ENCODE measurements at regions not wholly inside any gene's neighbourhood (a gene's known extent, or its start where the extent isn't known, plus 50 kb on each side); places are given as distances from the start of the nearest gene placed in this dataset.

- ChIA-PET CTCF (ENCODE audit: partially characterized antibody) (interaction anchor here (0.8 to 0.9 kb wide), 2 partner anchors 15 to 90 kb away, joined by 3 to 4 read pairs; no protein-coding TSS in a partner anchor), POLR2A (ENCODE audit: partially characterized antibody) (no interaction called here)
- no peaks in the 10 kb centered on the region for H3K36me3 ChIP-seq (ENCODE audit: control insufficient read depth in 2 of 4, insufficient read depth in 4 of 4, low read length in 3 of 4)
- no peak for FAIRE-seq
- WGBS, 2 experiments (ENCODE audit: extremely low coverage in 1 of 2, insufficient coverage in 1 of 2, insufficient read length in 1 of 2, insufficient replicate concordance in 2 of 2, low coverage in 1 of 2, low lambda C conversion rate in 2 of 2, missing lambda C conversion rate in 1 of 2), result 92% methylated on average over 1 of the region's 1 CpG; no CpG with 5 or more reads in 1 of the 2 experiments
- H3K79me1 ChIP-seq (ENCODE audit: low read depth, low read length), result no peaks in the 10 kb centered on the region
- H4K8ac ChIP-seq (ENCODE audit: extremely low read depth, insufficient read depth, low read length), result no peak overlapping the region
- H4K5ac ChIP-seq (ENCODE audit: insufficient read length, low read depth, low read length), result no peak overlapping the region
- H4K20me1 ChIP-seq (replicated peaks in 1 of 2; ENCODE audit: control insufficient read depth in 1 of 2, insufficient read depth in 2 of 2, low read length in 2 of 2), result no peaks in the 10 kb centered on the region
- H2BK12ac ChIP-seq (ENCODE audit: low read depth, low read length), result no peak overlapping the region
- H3K9ac ChIP-seq (replicated peaks in 1 of 4; ENCODE audit: extremely low read depth in 1 of 4, low read depth in 3 of 4, low read length in 3 of 4), result no peak overlapping the region
- no peak overlapping the region for H3K4ac ChIP-seq (replicated peaks; ENCODE audit: insufficient read length, low read depth, low read length)
- no peak overlapping the region for H4K91ac ChIP-seq (replicated peaks; ENCODE audit: insufficient read length, low read length)
- no peaks in the 10 kb centered on the region for H3K79me2 ChIP-seq (ENCODE audit: control insufficient read depth in 1 of 2, insufficient read depth in 2 of 2, low read length in 2 of 2)
- no peak overlapping the region for H3K27ac ChIP-seq (ENCODE audit: low read depth, low read length)
- no peak overlapping the region for H3K14ac ChIP-seq (ENCODE audit: insufficient read length)
- H3K4me1 ChIP-seq (replicated peaks in 1 of 4; ENCODE audit: control insufficient read depth in 3 of 4, insufficient read depth in 4 of 4, low read length in 3 of 4), result no peaks in the 10 kb centered on the region
- H3K23me2 ChIP-seq (ENCODE audit: low read depth, low read length), result no peaks in the 10 kb centered on the region
- no peak overlapping the region for H3K4me2 ChIP-seq (ENCODE audit: insufficient read depth in 1 of 2, low read depth in 2 of 2, low read length in 2 of 2)
- H3K56ac ChIP-seq (replicated peaks; ENCODE audit: insufficient read length, low read depth, low read length), result no peak overlapping the region
- no peak overlapping the region for H2BK5ac ChIP-seq (ENCODE audit: low read depth, low read length)
- no peaks in the 10 kb centered on the region for H3K27me3 ChIP-seq (replicated peaks in 1 of 4; ENCODE audit: control insufficient read depth in 3 of 4, extremely low read depth in 1 of 4, insufficient read depth in 3 of 4, low read length in 3 of 4)
- no peak overlapping the region for H2BK15ac ChIP-seq (ENCODE audit: low read length)
- no peak overlapping the region for H2BK120ac ChIP-seq (replicated peaks; ENCODE audit: low read depth, low read length)
- no peak overlapping the region for H3K4me3 ChIP-seq (ENCODE audit: extremely low read depth in 1 of 4, insufficient read depth in 2 of 4, low read depth in 3 of 4, low read length in 4 of 4)
- no peak overlapping the region for H2BK20ac ChIP-seq (ENCODE audit: low read length)
- DNase-seq (ENCODE audit: low read depth in 1 of 2, low spot score in 2 of 2), result no peak
- no peaks in the 10 kb centered on the region for H3K9me3 ChIP-seq (ENCODE audit: insufficient read depth in 2 of 2, low read depth in 1 of 2, low read length in 1 of 2)
- TF ChIP-seq TAF7 (optimal IDR thresholded peaks at IDR 0.05; ENCODE audit: borderline replicate concordance, low read depth, low read length) (no peak), RAD21 (IDR thresholded peaks at IDR 0.05 in 1 of 2, conservative IDR thresholded peaks at IDR 0.05 in 1 of 2; ENCODE audit: low read depth in 2 of 2, low read length in 2 of 2) (peak; percentile 15 to 21; a peak in 2 of 4 replicates)
- no peak overlapping the region for H2AK5ac ChIP-seq (ENCODE audit: low read depth, low read length)
- no peak overlapping the region for H3K18ac ChIP-seq (ENCODE audit: extremely low read depth, low read length)
- H2AFZ ChIP-seq (ENCODE audit: low read length), result no peak overlapping the region
- no peak overlapping the region for H3K23ac ChIP-seq (ENCODE audit: insufficient read length)
These were observed 305.1 kb upstream of the ANXA10 start for GRCh38 chr4:167787231-167787630.
